Neural cell (in vitro differentiated cells): ENCODE measurements at regions not wholly inside any gene's neighbourhood (a gene's known extent, or its start where the extent isn't known, plus 50 kb on each side); places are given as distances from the start of the nearest gene placed in this dataset.

Source experiments
- H2AFZ ChIP-seq: fragments of 200-600, 300-800 bp; sonication (generic), shearing (Covaris generic); 2 replicates; pipeline ENCODE4 v1.6.0; 2014; ENCODE audit warnings: low read depth, mild to moderate bottlenecking, antibody characterized with exemption, low read length, moderate library complexity
- H3F3A ChIP-seq: fragments of 200-600 bp; shearing (Covaris generic); 2 replicates; pipeline ENCODE4 v1.6.1; 2016; ENCODE audit warnings: mild to moderate bottlenecking, moderate library complexity, mixed read lengths, antibody characterized with exemption, low read length; ENCODE audit not compliant: insufficient read depth, poor library complexity, severe bottlenecking
- H3K27ac ChIP-seq: fragments of 200-600, 300-800 bp; sonication (generic), shearing (Covaris generic); 2 replicates; pipeline ENCODE4 v1.5.1; 2014; ENCODE audit warnings: mild to moderate bottlenecking, low read length, moderate library complexity
- H3K27me3 ChIP-seq: fragments of 300-800, 200-600 bp; sonication (generic), shearing (Covaris generic); 2 replicates; pipeline ENCODE4 v1.6.0; 2014; ENCODE audit warnings: mild to moderate bottlenecking, low read depth, low read length, moderate library complexity; ENCODE audit not compliant: insufficient read depth
- H3K36me3 ChIP-seq: fragments of 300-800, 200-600 bp; sonication (generic), shearing (Covaris generic); 2 replicates; pipeline ENCODE4 v1.5.1; 2014; ENCODE audit warnings: mild to moderate bottlenecking, antibody characterized with exemption, low read length, moderate library complexity; ENCODE audit not compliant: insufficient read depth
- H3K4me2 ChIP-seq: fragments of 300-800, 200-600 bp; sonication (generic), shearing (Covaris generic); 2 replicates; pipeline ENCODE4 v1.6.0; 2014; ENCODE audit warnings: mild to moderate bottlenecking, low read length
- H3K4me3 ChIP-seq: fragments of 300-800, 200-600 bp; sonication (generic), shearing (Covaris generic); 2 replicates; pipeline ENCODE4 v1.5.1; 2014; ENCODE audit warnings: mild to moderate bottlenecking, low read length, moderate library complexity
- H3K79me2 ChIP-seq: fragments of 200-600 bp; shearing (Covaris generic); replicated peaks from 2 replicates; pipeline ENCODE4 v1.6.0; 2014; ENCODE audit warnings: mild to moderate bottlenecking, low read length, moderate library complexity; ENCODE audit not compliant: insufficient read depth
- H3K9ac ChIP-seq: fragments of 300-800, 200-600 bp; sonication (generic), shearing (Covaris generic); 2 replicates; pipeline ENCODE4 v1.6.1; 2016; ENCODE audit warnings: mild to moderate bottlenecking, low read length, mixed read lengths
- H3K9me2 ChIP-seq: fragments of 200-600 bp; shearing (Covaris generic); 2 replicates; pipeline ENCODE4 v1.6.1; 2016; ENCODE audit warnings: mild to moderate bottlenecking, low read length, mixed read lengths; ENCODE audit not compliant: insufficient read depth
- H3K9me3 ChIP-seq: fragments of 200-600, 300-800 bp; sonication (generic), shearing (Covaris generic); 2 replicates; pipeline ENCODE4 v1.6.1; 2016; ENCODE audit warnings: mild to moderate bottlenecking, mixed run types, low read length, moderate library complexity, mixed read lengths
- H4K20me1 ChIP-seq: fragments of 200-600 bp; shearing (Covaris generic); 2 replicates; pipeline ENCODE4 v1.6.1; 2016; ENCODE audit warnings: mild to moderate bottlenecking, mixed run types; ENCODE audit not compliant: insufficient read depth
- CTCF ChIP-seq: fragments of 450-650 bp; IDR thresholded peaks from 2 replicates; pipeline ENCODE4 v1.5.1; 2014; ENCODE audit warnings: antibody characterized with exemption, mild to moderate bottlenecking, moderate library complexity; ENCODE audit not compliant: poor library complexity, severe bottlenecking
- EP300 ChIP-seq: fragments of 450-650 bp; conservative IDR thresholded peaks from 2 replicates; pipeline ENCODE4 v1.6.1; 2014; ENCODE audit warnings: antibody characterized with exemption, mild to moderate bottlenecking, moderate library complexity; ENCODE audit not compliant: poor library complexity, severe bottlenecking
- EZH2 ChIP-seq: fragments of 200-600, 300-800 bp; shearing (Covaris generic), sonication (generic); IDR thresholded peaks from 2 replicates; pipeline ENCODE4 v1.6.1; 2014; ENCODE audit warnings: antibody characterized with exemption, low read length, borderline replicate concordance, mild to moderate bottlenecking; ENCODE audit not compliant: insufficient read depth, poor library complexity, severe bottlenecking
- MXI1 ChIP-seq: fragments of 450-650 bp; conservative IDR thresholded peaks from 2 replicates; pipeline ENCODE4 v1.6.1; 2014; ENCODE audit warnings: antibody characterized with exemption, mild to moderate bottlenecking; ENCODE audit not compliant: poor library complexity, severe bottlenecking
- POLR2AphosphoS5 ChIP-seq: IDR thresholded peaks from 2 replicates; pipeline ENCODE4 v1.6.1; 2012
- RAD21 ChIP-seq: fragments of 450-650 bp; conservative IDR thresholded peaks from 2 replicates; pipeline ENCODE4 v1.6.1; 2014; ENCODE audit warnings: antibody characterized with exemption, mild to moderate bottlenecking, moderate library complexity
- REST ChIP-seq: IDR thresholded peaks from 2 replicates; pipeline ENCODE4 v1.6.1; 2012; ENCODE audit warnings: borderline replicate concordance
- SMC3 ChIP-seq: fragments of 450-650 bp; conservative IDR thresholded peaks from 2 replicates; pipeline ENCODE4 v1.6.1; 2014; ENCODE audit warnings: antibody characterized with exemption, mild to moderate bottlenecking, moderate library complexity; ENCODE audit not compliant: poor library complexity
- TAF1 ChIP-seq: IDR thresholded peaks from 2 replicates; pipeline ENCODE4 v1.6.1; 2012; ENCODE audit warnings: low read depth

- Histone ChIP-seq H3K36me3 (no peaks in the 10 kb centered on the region), H2AFZ (no peak overlapping the region), H3K4me2 (no peak overlapping the region), H4K20me1 (no peaks in the 10 kb centered on the region), H3K27ac (no peak overlapping the region), H3K9me2 (no peaks in the 10 kb centered on the region), H3K9me3 (no peaks in the 10 kb centered on the region), H3K27me3 (no peaks in the 10 kb centered on the region), H3K4me3 (no peak overlapping the region), H3K79me2 (no peaks in the 10 kb centered on the region), H3K9ac (no peak overlapping the region), H3F3A (no peaks in the 10 kb centered on the region)
- TF ChIP-seq EZH2: no peak
- TF ChIP-seq RAD21: no peak
- no peak for TF ChIP-seq REST
- TF ChIP-seq POLR2AphosphoS5: no peak
- no peak for TF ChIP-seq TAF1
- TF ChIP-seq CTCF: no peak
- TF ChIP-seq SMC3: no peak
- no peak for TF ChIP-seq EP300
These were observed 720.7 kb upstream of the CTNND2 start for GRCh38 chr5:12624776-12625560.

GRCh38 chr5:12623408-12623807 lies 719.2 kb upstream of the CTNND2 start:
- Histone ChIP-seq H3K9me3 (no peaks in the 10 kb centered on the region), H3K4me2 (no peak overlapping the region), H3K36me3 (no peaks in the 10 kb centered on the region), H3K9me2 (no peaks in the 10 kb centered on the region), H3K27me3 (no peaks in the 10 kb centered on the region), H3F3A (no peaks in the 10 kb centered on the region), H3K9ac (no peak overlapping the region), H3K79me2 (no peaks in the 10 kb centered on the region), H3K27ac (no peak overlapping the region), H4K20me1 (no peaks in the 10 kb centered on the region), H2AFZ (no peak overlapping the region), H3K4me3 (no peak overlapping the region)
- TF ChIP-seq EZH2: no peak
- no peak for TF ChIP-seq RAD21
- no peak for TF ChIP-seq CTCF
- no peak for TF ChIP-seq TAF1
- TF ChIP-seq MXI1: no peak
